Gastroesophageal sphincter (tissue), 3 donors: ENCODE measurements at regions not wholly inside any gene's neighbourhood (a gene's known extent, or its start where the extent isn't known, plus 50 kb on each side); places are given as distances from the start of the nearest gene placed in this dataset.

Source experiments
- POLR2A ChIP-seq, 2 donors: fragments of 450-650 bp; IDR thresholded peaks; one replicate each; pipeline ENCODE4 v1.6.1; 2017; ENCODE audit warnings: antibody characterized with exemption in 2 of 2, mild to moderate bottlenecking in 2 of 2, moderate library complexity in 1 of 2
- TF ChIP-seq, protein P1 (sequence below), 4 experiments: fragments of 200-600 bp in 2 of 4; fragments of 450-650 bp in 2 of 4; sonication (generic) in 1 of 4; IDR thresholded peaks; one replicate each; pipeline ENCODE4 v1.5.1; 2017 to 2019; ENCODE audit warnings: antibody characterized with exemption in 4 of 4, mild to moderate bottlenecking in 2 of 4, moderate library complexity in 2 of 4

- TF ChIP-seq, protein P1, sequence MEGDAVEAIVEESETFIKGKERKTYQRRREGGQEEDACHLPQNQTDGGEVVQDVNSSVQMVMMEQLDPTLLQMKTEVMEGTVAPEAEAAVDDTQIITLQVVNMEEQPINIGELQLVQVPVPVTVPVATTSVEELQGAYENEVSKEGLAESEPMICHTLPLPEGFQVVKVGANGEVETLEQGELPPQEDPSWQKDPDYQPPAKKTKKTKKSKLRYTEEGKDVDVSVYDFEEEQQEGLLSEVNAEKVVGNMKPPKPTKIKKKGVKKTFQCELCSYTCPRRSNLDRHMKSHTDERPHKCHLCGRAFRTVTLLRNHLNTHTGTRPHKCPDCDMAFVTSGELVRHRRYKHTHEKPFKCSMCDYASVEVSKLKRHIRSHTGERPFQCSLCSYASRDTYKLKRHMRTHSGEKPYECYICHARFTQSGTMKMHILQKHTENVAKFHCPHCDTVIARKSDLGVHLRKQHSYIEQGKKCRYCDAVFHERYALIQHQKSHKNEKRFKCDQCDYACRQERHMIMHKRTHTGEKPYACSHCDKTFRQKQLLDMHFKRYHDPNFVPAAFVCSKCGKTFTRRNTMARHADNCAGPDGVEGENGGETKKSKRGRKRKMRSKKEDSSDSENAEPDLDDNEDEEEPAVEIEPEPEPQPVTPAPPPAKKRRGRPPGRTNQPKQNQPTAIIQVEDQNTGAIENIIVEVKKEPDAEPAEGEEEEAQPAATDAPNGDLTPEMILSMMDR (IDR thresholded peaks at IDR 0.05): no peak
- TF ChIP-seq POLR2A (IDR thresholded peaks at IDR 0.05): no peak
These were observed 404.7 kb downstream of the DAD1 start for GRCh38 chr14:22184157-22184829.
